ENCODE measurements at regions not wholly inside any gene's neighbourhood (a gene's known extent, or its start where the extent isn't known, plus 50 kb on each side); places are given as distances from the start of the nearest gene placed in this dataset.

GRCh38 chr13:44068169-44068568 lies 188.5 kb downstream of the LACC1 start:
- TF ChIP-seq YY1 (IDR thresholded peaks at IDR 0.05; ENCODE audit: insufficient read depth, insufficient read length) (no peak), ZNF274 (IDR thresholded peaks at IDR 0.05; ENCODE audit: low read depth, low read length) (no peak), SUZ12 (IDR thresholded peaks at IDR 0.05; ENCODE audit: extremely low read depth, insufficient read depth, insufficient read length) (no peak)
